H1 (cell line): ENCODE measurements at regions not wholly inside any gene's neighbourhood (a gene's known extent, or its start where the extent isn't known, plus 50 kb on each side); places are given as distances from the start of the nearest gene placed in this dataset.

Source experiments
- CEBPB ChIP-seq: IDR thresholded peaks from 2 replicates; pipeline ENCODE4 v1.6.1; 2012; ENCODE audit warnings: low read depth, low read length
- CREB1 ChIP-seq: IDR thresholded peaks from 2 replicates; pipeline ENCODE4 v1.6.1; 2012; ENCODE audit warnings: inconsistent platforms
- JUN ChIP-seq: IDR thresholded peaks from 2 replicates; pipeline ENCODE4 v1.6.1; 2011; ENCODE audit warnings: low read depth, mild to moderate bottlenecking, improper control_type of control experiment, low read length
- NRF1 ChIP-seq: IDR thresholded peaks from 2 replicates; pipeline ENCODE4 v1.6.1; 2011; ENCODE audit warnings: mild to moderate bottlenecking, low read depth, low read length, improper control_type of control experiment
- TCF12 ChIP-seq: IDR thresholded peaks from 2 replicates; pipeline ENCODE4 v1.6.1; 2011; ENCODE audit warnings: low read depth, mild to moderate bottlenecking, low read length

GRCh38 chr7:25559581-25560367 is 331.5 kb upstream of the NPVF start (continued):
- no peak for TF ChIP-seq NRF1
- TF ChIP-seq CEBPB, result no peak
- TF ChIP-seq JUN, result no peak
- TF ChIP-seq TCF12, result no peak
- no peak for TF ChIP-seq CREB1
